GM23338 (cell line): ENCODE measurements at regions not wholly inside any gene's neighbourhood (a gene's known extent, or its start where the extent isn't known, plus 50 kb on each side); places are given as distances from the start of the nearest gene placed in this dataset. TPM values are rescaled to one million over a fixed set of nuclear protein-coding genes. Genes with fewer than 3 reads are reported as not detected.

Experiments
- CREB1 ChIP-seq: fragments of 250-450 bp; sonication (Bioruptor Pico); IDR thresholded peaks from 2 replicates; pipeline ENCODE4 v1.5.0; 2020; ENCODE audit warnings: low read depth, mild to moderate bottlenecking, moderate library complexity
- JUNB ChIP-seq: IDR thresholded peaks from one replicate; pipeline ENCODE4 v1.6.1; 2016; ENCODE audit warnings: antibody characterized with exemption; ENCODE audit not compliant: unreplicated experiment
- small RNA-seq: library from RNA; depleted of rRNA; stranded (forward); fragments of <200 nt; gene quantifications from one replicate; pipeline ENCODE3, GENCODE V24; 2014; ENCODE audit warnings: low replicate concordance
- TF ChIP-seq, protein P1 (sequence below): IDR thresholded peaks from one replicate; pipeline ENCODE4 v1.6.1; 2018; ENCODE audit warnings: antibody characterized with exemption; ENCODE audit not compliant: unreplicated experiment

DNA sequence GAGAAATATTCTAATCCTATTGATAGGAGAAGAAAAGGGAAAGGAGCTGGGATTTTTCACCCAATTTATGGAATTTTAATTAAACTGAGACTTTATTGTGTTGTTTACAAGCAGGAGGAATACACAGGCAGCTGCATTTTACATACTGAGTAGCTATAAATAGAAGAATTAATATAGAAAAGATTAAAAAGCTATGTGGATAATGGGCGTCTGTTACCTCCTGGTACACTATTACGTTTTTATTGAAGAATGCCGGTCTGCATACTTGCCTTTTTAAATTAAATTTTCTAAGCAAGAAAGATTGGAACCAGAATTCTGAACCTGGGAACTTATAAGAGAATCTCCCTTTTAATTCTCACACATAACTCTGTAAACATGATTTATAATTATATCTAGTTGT lies 52.1 kb upstream of the CACHD1 start (continued):
- TF ChIP-seq, protein P1, sequence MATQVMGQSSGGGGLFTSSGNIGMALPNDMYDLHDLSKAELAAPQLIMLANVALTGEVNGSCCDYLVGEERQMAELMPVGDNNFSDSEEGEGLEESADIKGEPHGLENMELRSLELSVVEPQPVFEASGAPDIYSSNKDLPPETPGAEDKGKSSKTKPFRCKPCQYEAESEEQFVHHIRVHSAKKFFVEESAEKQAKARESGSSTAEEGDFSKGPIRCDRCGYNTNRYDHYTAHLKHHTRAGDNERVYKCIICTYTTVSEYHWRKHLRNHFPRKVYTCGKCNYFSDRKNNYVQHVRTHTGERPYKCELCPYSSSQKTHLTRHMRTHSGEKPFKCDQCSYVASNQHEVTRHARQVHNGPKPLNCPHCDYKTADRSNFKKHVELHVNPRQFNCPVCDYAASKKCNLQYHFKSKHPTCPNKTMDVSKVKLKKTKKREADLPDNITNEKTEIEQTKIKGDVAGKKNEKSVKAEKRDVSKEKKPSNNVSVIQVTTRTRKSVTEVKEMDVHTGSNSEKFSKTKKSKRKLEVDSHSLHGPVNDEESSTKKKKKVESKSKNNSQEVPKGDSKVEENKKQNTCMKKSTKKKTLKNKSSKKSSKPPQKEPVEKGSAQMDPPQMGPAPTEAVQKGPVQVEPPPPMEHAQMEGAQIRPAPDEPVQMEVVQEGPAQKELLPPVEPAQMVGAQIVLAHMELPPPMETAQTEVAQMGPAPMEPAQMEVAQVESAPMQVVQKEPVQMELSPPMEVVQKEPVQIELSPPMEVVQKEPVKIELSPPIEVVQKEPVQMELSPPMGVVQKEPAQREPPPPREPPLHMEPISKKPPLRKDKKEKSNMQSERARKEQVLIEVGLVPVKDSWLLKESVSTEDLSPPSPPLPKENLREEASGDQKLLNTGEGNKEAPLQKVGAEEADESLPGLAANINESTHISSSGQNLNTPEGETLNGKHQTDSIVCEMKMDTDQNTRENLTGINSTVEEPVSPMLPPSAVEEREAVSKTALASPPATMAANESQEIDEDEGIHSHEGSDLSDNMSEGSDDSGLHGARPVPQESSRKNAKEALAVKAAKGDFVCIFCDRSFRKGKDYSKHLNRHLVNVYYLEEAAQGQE, result no peak
- no peak for TF ChIP-seq CREB1 (CRISPR knock-in tag)
- TF ChIP-seq JUNB, result no peak

Small RNA genes in the stretch of these regions (small RNA-seq; reads per million reads assigned to genes)
- gene RNU7-62P, result not detected
